MM.1S (cell line): ENCODE measurements at regions not wholly inside any gene's neighbourhood (a gene's known extent, or its start where the extent isn't known, plus 50 kb on each side); places are given as distances from the start of the nearest gene placed in this dataset.

Source experiments
- DNase-seq: peaks from one replicate; pipeline ENCODE4 v3.0.0-alpha.2; 2015
- H2AFZ ChIP-seq: fragments of 300-600 bp; sonication (generic); 2 replicates; pipeline ENCODE4 v1.6.0; 2016; ENCODE audit warnings: antibody characterized with exemption, low read length
- H3F3A ChIP-seq: fragments of 300-600 bp; sonication (generic); 2 replicates; pipeline ENCODE4 v1.6.1; 2016; ENCODE audit warnings: mild to moderate bottlenecking, antibody characterized with exemption, low read length, moderate library complexity, mixed read lengths; ENCODE audit not compliant: insufficient read depth
- H3K27ac ChIP-seq: fragments of 300-600 bp; sonication (generic); 2 replicates; pipeline ENCODE4 v1.5.1; 2016; ENCODE audit warnings: mild to moderate bottlenecking, low read length
- H3K27me3 ChIP-seq: fragments of 300-600 bp; sonication (generic); replicated peaks from 2 replicates; pipeline ENCODE4 v1.6.0; 2016; ENCODE audit warnings: low read length; ENCODE audit not compliant: insufficient read depth
- H3K36me3 ChIP-seq: fragments of 300-600 bp; sonication (generic); replicated peaks from 2 replicates; pipeline ENCODE4 v1.6.1; 2016; ENCODE audit warnings: mild to moderate bottlenecking, low read length, mixed read lengths; ENCODE audit not compliant: insufficient read depth
- H3K4me1 ChIP-seq: fragments of 300-600 bp; sonication (generic); 2 replicates; pipeline ENCODE4 v1.6.1; 2016; ENCODE audit warnings: low read length, mixed read lengths
- H3K4me2 ChIP-seq: fragments of 300-600 bp; sonication (generic); 2 replicates; pipeline ENCODE4 v1.6.0; 2016; ENCODE audit warnings: low read depth, low read length
- H3K4me3 ChIP-seq: fragments of 300-600 bp; sonication (generic); 2 replicates; pipeline ENCODE4 v1.5.1; 2016; ENCODE audit warnings: low read length, mixed read lengths
- H3K79me2 ChIP-seq: fragments of 300-600 bp; sonication (generic); 2 replicates; pipeline ENCODE4 v1.6.1; 2016; ENCODE audit warnings: mixed run types, low read length, mixed read lengths
- H3K9ac ChIP-seq: fragments of 300-600 bp; sonication (generic); 2 replicates; pipeline ENCODE4 v1.6.1; 2016; ENCODE audit warnings: low read length, mixed read lengths
- H3K9me2 ChIP-seq: fragments of 300-600 bp; sonication (generic); replicated peaks from 2 replicates; pipeline ENCODE4 v1.6.1; 2016; ENCODE audit warnings: mild to moderate bottlenecking, low read length, mixed read lengths; ENCODE audit not compliant: insufficient read depth
- H3K9me3 ChIP-seq: fragments of 300-600 bp; sonication (generic); replicated peaks from 2 replicates; pipeline ENCODE4 v1.6.1; 2016; ENCODE audit warnings: mild to moderate bottlenecking, low read length, mixed read lengths; ENCODE audit not compliant: insufficient read depth
- H4K20me1 ChIP-seq: fragments of 300-600 bp; sonication (generic); 2 replicates; pipeline ENCODE4 v1.6.1; 2016; ENCODE audit warnings: mild to moderate bottlenecking, low read length, moderate library complexity, mixed read lengths; ENCODE audit not compliant: insufficient read depth
- EZH2 ChIP-seq: fragments of 300-600 bp; sonication (generic); optimal IDR thresholded peaks from 2 replicates; pipeline ENCODE3; 2017; ENCODE audit warnings: low read depth, mild to moderate bottlenecking, antibody characterized with exemption, low read length, mixed read lengths
- EZH2phosphoT487 ChIP-seq: fragments of 300-600 bp; sonication (generic); IDR thresholded peaks from 2 replicates; pipeline ENCODE4 v1.6.1; 2018; ENCODE audit warnings: antibody characterized with exemption, low read length
- TF ChIP-seq, protein P1 (sequence below): fragments of 300-600 bp; sonication (generic); IDR thresholded peaks from 2 replicates; pipeline ENCODE4 v1.5.1; 2016; ENCODE audit warnings: antibody characterized with exemption, low read length, mixed read lengths

- Histone ChIP-seq H3K36me3 (no peaks in the 10 kb centered on the region), H3K79me2 (no peaks in the 10 kb centered on the region), H3F3A (no peaks in the 10 kb centered on the region), H4K20me1 (no peaks in the 10 kb centered on the region), H3K4me3 (no peak overlapping the region), H2AFZ (no peak overlapping the region), H3K9ac (no peak overlapping the region), H3K4me1 (no peaks in the 10 kb centered on the region), H3K4me2 (no peak overlapping the region), H3K9me3 (no peaks in the 10 kb centered on the region), H3K27me3 (no peaks in the 10 kb centered on the region), H3K9me2 (no peaks in the 10 kb centered on the region), H3K27ac (no peak overlapping the region)
- DNase-seq = no peak
- TF ChIP-seq, protein P1, sequence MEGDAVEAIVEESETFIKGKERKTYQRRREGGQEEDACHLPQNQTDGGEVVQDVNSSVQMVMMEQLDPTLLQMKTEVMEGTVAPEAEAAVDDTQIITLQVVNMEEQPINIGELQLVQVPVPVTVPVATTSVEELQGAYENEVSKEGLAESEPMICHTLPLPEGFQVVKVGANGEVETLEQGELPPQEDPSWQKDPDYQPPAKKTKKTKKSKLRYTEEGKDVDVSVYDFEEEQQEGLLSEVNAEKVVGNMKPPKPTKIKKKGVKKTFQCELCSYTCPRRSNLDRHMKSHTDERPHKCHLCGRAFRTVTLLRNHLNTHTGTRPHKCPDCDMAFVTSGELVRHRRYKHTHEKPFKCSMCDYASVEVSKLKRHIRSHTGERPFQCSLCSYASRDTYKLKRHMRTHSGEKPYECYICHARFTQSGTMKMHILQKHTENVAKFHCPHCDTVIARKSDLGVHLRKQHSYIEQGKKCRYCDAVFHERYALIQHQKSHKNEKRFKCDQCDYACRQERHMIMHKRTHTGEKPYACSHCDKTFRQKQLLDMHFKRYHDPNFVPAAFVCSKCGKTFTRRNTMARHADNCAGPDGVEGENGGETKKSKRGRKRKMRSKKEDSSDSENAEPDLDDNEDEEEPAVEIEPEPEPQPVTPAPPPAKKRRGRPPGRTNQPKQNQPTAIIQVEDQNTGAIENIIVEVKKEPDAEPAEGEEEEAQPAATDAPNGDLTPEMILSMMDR = no peak
- no peak for TF ChIP-seq EZH2
- TF ChIP-seq EZH2phosphoT487 = no peak
Measured at GRCh38 chr6:125552819-125553218, 196.6 kb upstream of the HEY2 start.

- no peak for DNase-seq
- Histone ChIP-seq H3K4me3 (no peak overlapping the region), H3K79me2 (no peaks in the 10 kb centered on the region), H3K4me2 (no peak overlapping the region), H3K9ac (no peak overlapping the region), H3K9me2 (no peaks in the 10 kb centered on the region), H3K4me1 (no peaks in the 10 kb centered on the region), H3K27ac (no peak overlapping the region), H3K9me3 (no peaks in the 10 kb centered on the region), H3K36me3 (no peaks in the 10 kb centered on the region), H3F3A (no peaks in the 10 kb centered on the region), H3K27me3 (no peaks in the 10 kb centered on the region), H4K20me1 (no peaks in the 10 kb centered on the region), H2AFZ (no peak overlapping the region)
- TF ChIP-seq, protein P1 = no peak
- TF ChIP-seq EZH2 (no peak), EZH2phosphoT487 (no peak)
Measured at GRCh38 chr6:125554456-125554855, 195.0 kb upstream of the HEY2 start.

DNA sequence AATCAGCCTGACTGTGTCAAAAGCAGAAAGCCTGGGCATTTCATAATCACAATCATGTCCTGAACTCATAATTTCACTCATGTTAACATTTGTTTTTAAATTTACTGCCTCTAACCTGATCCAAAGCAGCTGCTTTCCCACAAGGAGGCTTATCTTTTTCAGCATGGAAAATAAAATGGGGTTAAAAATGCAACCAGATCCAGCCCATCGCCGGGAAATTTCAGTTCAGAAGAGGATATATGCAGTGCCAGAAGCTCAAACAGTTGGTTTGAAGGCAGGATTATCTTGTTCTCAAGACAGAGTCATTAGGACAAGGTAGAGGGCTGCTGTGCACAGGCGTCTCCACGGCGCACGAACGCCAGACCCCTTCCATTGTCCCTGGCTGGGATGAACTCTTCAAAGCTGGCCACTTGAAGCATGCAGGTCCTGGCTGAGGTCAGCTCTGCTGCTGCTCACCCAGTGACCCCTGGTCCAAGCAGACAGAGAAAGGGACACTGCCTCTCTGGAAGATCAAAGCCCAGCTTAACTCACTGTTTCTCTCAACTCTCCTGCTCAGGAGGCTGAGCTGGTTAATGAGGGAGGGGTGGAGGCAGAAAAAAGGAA lies 191.1 kb upstream of the HEY2 start:
- H3K79me2 ChIP-seq = no peaks in the 10 kb centered on the region
- no peak overlapping the region for H3K27ac ChIP-seq
- no peak overlapping the region for H2AFZ ChIP-seq
- no peaks in the 10 kb centered on the region for H4K20me1 ChIP-seq
- no peaks in the 10 kb centered on the region for H3F3A ChIP-seq
- no peaks in the 10 kb centered on the region for H3K9me3 ChIP-seq
- no peak overlapping the region for H3K9ac ChIP-seq
- H3K4me2 ChIP-seq = no peak overlapping the region
- H3K4me3 ChIP-seq = no peak overlapping the region
- H3K27me3 ChIP-seq = no peaks in the 10 kb centered on the region
- DNase-seq = no peak
- no peaks in the 10 kb centered on the region for H3K9me2 ChIP-seq
- no peaks in the 10 kb centered on the region for H3K36me3 ChIP-seq
- TF ChIP-seq, protein P1 = no peak
- no peak for TF ChIP-seq EZH2phosphoT487
- no peak for TF ChIP-seq EZH2
- no peaks in the 10 kb centered on the region for H3K4me1 ChIP-seq
